Sciatic nerve (tissue), 2 donors: ENCODE measurements at regions not wholly inside any gene's neighbourhood (a gene's known extent, or its start where the extent isn't known, plus 50 kb on each side); places are given as distances from the start of the nearest gene placed in this dataset.

Experiments
- ATAC-seq: fragments of 200-7000 bp; cut with Tn5 transposase; one replicate; pipeline ENCODE4 v1.9.1; 2020; ENCODE audit warnings: mild to moderate bottlenecking, moderate library complexity
- DNase-seq: peaks from one replicate; pipeline ENCODE4 v3.0.0-alpha.2; 2020; ENCODE audit warnings: low spot score
- intact Hi-C: fragments of 100-400 bp; cut with DNase I; formaldehyde crosslinking; loops from one replicate; pipeline ENCODE4 v1.14.2; 2022
- donor health status: DM: no; HTN: no; CAD: no.
- donor health status: DM: no; HTN: no; CAD: no.

- intact Hi-C loops: no loop called here
- ATAC-seq (no peak), DNase-seq (no peak)
Observed at GRCh38 chr7:68424658-68425297, 1173.5 kb upstream of the AUTS2 start.

DNA sequence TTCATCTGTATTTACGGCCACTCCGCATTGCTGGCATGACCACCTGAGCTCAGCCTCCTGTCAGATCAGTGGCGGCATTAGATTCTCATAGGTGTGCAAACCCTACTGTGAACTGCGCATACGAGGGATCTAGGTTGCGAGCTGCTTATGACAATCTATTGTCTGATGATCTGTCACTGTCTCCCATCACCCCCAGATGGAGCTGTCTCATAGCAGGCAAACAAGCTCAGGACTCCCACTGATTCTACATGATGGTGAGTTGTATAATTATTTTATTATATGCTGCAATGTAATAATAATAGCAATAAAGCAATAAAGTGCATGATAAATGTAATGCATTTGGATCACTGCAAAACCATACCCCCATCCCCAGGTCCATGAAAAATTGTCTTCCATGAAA, 1172.9 kb upstream of the AUTS2 start:
- intact Hi-C loops: no loop called here
- DNase-seq (no peak), ATAC-seq (no peak)

DNA sequence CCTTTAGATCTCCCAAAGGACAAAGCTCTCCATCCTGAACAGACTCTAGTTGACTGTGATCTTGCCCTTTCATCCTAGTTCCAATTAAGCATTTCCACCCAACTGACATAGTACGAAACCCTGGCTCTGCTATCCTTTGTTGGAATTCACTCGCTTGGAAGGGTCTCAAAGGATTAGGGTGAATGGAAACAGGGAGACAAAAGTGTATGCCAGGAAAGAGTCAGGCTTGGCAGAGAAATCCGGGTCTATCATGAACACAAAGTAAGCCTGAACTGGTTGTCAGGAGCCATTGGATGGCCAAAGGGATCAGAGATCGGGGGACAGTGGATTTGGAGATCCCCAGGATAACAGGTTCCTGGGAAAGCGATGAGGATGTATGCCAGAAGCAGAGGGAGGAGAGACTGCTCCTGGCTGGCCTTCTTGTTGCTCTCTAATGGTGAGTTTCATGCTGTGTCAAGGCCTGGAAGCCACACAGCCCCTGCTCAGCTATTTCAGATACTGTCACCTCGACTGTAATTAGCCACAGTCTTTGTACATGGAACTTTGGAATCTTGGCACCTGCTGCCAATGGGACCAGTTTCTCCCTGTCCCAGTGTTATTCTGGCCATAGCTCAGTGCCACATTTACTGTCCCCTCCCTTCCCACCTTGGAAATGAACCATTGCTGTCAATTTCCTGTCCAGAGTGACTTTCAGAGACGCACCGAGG, 1168.7 kb upstream of the AUTS2 start:
- no peak for ATAC-seq
- intact Hi-C loops: no loop called here
- no peak for DNase-seq

GRCh38 chr7:68432585-68432984, 1165.7 kb upstream of the AUTS2 start:
- no peak for ATAC-seq
- no peak for DNase-seq
- intact Hi-C loops: no loop called here

- no peak for DNase-seq
- no peak for ATAC-seq
- intact Hi-C loops: no loop called here
Observed at GRCh38 chr7:68433462-68434070, 1164.7 kb upstream of the AUTS2 start.

DNA sequence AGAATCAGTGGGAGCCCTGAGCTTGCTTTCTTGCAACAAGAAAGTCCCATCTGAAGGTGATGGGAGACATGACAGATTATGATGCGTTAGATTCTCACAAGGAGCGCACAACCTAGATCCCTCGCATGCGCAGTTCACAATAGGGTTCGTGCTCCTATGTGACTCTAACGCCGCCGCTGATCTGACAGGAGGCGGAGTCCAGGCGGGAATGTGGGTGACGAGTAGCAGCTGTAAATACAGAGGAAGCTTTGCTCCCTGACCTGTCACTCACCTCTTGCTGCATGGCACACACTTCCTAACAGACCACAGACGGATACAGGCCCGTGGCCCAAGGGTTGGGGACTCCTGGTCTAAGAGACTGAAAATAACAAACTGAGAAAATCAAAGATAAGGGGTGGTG, 1163.4 kb upstream of the AUTS2 start:
- intact Hi-C loops: no loop called here
- DNase-seq: no peak
- ATAC-seq: no peak

DNA sequence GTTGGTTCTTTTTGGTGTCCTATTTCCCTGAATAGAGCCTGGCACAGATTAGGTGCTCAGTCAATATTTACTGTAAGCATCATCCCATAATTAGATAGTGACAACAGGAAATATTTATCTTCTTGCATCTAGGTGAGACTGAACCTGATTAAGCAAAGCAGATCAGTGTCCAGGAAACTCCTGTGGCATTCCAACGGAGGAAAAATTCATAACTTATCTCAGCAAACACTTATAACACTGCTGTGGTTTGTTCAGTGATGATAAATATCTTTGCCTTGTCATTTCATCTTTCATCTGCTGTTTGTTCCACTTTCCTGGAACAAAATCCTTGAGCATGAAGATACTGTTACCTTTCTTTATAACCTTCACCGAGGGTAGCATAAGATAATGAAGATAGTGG, 1160.3 kb upstream of the AUTS2 start:
- intact Hi-C loops: no loop called here
- ATAC-seq (no peak), DNase-seq (no peak)

DNA sequence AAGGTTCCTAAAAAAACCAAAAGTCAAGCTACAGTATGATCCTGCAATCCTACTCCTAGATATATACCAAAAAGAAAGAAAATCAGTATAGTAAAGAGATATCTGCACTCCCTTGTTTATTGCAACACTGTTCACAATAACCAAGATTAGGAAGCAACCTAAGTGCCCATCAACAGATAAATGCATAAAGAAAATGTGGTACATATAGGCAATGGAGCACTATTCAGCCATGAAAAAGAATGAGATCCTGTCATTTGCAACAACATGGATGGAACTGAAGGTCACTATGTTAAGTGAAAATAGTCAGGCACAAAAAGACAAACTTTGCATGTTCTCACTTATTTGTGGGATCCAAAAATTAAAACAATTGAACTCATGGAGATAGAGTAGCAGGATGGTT, 1159.5 kb upstream of the AUTS2 start:
- no peak for ATAC-seq
- DNase-seq: no peak
- intact Hi-C loops: no loop called here

- no peak for ATAC-seq
- no peak for DNase-seq
- intact Hi-C loops: no loop called here
Observed at GRCh38 chr7:68439897-68440296, 1158.4 kb upstream of the AUTS2 start.

DNA sequence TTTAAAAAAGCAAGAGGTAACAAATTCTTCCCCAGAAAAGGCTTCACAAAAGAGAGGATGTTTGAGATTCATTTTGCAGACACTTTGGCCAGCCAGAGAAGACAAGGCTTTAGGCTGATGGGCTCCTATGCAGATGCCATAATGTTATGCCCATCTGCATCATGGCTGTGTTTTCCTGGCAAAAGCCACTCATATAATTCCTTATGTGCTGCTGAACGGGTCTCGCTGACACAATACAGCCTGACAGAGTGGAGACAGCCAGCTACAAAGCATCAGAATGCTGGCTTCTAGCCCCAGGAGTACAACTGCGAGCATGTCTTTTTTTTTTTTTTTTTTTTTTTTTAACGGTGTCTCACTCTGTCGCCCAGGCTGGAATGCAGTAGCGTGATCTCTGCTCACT, 1157.4 kb upstream of the AUTS2 start:
- intact Hi-C loops: no loop called here
- DNase-seq (no peak), ATAC-seq (no peak)

DNA sequence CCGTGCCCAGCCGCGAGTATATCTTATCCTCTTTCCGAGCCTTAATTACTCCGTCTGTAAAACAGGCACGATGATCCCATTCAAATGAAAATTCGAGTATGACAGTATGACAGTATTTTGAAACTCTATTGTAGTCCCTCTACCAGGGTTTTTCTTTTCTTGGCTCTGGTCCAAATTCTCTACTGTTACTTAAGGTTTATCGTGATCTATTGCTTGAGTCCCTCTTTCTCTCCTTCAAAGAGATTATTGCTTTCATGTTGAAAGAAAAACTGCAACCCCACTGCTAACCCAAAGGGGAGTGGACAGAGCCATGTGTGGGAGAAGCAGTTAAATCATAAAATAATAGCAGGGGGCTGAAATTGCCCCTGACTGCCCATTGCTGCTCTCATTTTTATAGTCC, 1156.6 kb upstream of the AUTS2 start:
- DNase-seq (no peak), ATAC-seq (no peak)
- intact Hi-C loops: no loop called here

DNA sequence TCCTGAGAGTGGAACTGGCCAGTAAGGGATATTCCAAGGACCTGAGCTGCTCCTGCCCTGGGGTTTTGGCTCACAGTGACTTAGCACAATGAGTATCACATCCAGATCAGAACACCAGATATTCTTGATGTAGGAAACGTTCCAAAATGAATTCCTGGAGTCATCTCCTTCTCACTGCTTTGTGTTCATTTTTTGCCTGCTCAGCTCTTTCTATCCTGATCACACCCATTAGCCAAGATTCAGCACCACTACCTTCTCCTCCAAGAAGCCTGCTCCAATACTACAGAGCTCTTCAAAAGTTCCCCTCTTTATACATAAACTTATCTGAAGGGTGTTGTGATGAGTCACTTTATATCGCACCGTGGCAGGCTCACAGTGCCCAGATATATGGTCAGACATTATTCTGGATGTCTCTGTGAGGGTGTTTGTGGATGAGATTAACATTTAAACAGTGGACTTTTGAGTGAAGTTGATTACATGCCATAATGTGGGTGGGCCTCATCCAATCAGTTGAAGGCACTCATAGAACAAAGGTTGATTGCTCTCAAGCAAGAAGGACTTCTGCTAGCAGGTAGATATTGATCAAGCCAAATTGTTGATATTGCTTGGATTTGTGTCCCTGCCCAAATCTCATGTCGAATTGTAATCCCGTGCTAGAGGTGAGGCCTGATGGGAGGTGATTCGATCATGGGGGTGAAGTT, 1155.2 kb upstream of the AUTS2 start:
- intact Hi-C loops: no loop called here
- ATAC-seq (no peak), DNase-seq (no peak)

GRCh38 chr7:68444042-68444441, 1154.2 kb upstream of the AUTS2 start:
- DNase-seq (no peak), ATAC-seq (no peak)
- intact Hi-C loops: no loop called here

DNA sequence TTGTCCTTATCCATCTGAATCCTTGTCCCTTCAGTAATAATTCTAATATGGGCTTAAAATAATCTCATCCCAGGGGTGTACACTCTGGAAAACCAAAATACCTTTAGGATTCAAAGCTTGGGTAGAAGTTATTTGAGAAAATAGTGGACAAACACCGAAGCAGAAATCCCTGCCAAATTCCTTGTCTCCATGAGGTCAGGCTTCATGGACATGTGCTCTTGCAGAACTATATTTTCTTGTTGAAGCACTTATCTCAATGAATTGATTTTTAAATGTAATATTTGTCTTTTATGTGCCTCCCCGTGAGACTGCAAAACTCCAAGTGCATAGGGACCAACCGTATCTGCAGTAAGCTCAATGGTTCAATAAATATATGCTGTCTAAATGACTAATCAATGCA, 1153.3 kb upstream of the AUTS2 start:
- intact Hi-C loops: no loop called here
- no peak for ATAC-seq
- no peak for DNase-seq

- ATAC-seq (no peak), DNase-seq (no peak)
- intact Hi-C loops: no loop called here
Observed at GRCh38 chr7:68446183-68446582, 1152.1 kb upstream of the AUTS2 start.

DNA sequence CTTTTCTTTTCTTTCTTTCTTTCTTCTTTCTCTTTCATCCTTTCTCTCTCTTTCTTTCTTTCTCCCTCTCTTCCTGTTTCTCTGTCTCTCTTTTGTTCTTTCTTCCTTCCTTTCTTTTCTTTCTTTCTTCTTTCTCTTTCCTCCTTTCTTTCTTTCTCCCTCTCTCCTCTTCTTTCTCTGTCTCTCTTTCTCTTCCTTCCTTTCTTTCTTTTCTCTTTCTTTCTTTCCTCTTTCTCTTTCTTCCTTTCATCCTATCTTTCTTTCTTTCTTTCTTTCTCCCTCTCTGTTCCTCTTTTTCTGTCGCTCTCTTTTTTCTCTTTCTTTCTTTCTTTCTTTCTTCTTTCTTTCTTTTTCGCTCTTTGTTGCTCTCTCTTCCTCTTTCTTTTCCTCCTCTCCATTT, 1149.2 kb upstream of the AUTS2 start:
- ATAC-seq (no peak), DNase-seq (no peak)
- intact Hi-C loops: no loop called here

GRCh38 chr7:68449816-68450215, 1148.5 kb upstream of the AUTS2 start:
- DNase-seq (no peak), ATAC-seq (no peak)
- intact Hi-C loops: no loop called here

DNA sequence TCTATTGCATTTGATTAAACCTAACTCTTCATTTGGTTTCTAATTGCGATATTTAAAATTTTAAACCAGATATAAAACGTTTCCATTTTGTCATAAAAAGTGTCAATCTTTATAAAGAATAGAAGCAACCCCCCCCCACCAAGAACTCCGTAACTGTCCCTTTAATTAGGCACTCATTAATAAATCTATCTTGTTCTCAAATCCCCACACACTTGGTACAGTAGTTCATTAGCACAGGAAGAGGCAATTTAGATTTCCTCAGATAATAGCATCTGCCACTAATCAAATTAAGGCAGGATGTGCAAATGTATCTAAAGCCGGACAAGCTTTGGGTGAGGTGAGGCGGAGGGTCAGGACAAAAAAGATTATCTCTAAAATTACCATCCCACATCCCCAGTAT, 1143.3 kb upstream of the AUTS2 start:
- ATAC-seq: no peak
- no peak for DNase-seq
- intact Hi-C loops: no loop called here

DNA sequence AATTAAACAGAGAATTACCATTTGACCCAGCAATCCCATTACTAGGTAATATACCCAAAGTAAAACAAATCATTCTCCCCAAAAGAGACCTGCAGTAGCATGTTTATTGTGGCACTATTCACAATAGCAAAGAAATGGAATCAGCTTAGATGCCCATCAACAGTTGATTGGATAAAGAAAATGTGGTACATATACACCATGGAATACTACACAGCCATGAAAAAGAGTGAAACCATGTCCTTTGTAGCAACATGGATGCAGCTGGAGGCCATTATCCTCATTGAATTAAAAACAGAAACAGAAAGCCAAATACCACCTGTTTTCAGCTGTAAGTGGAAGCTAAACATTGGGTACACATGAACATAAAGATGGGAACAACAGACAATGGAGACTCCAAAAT, 1141.8 kb upstream of the AUTS2 start:
- intact Hi-C loops: no loop called here
- DNase-seq (no peak), ATAC-seq (no peak)

GRCh38 chr7:68457481-68457880, 1140.8 kb upstream of the AUTS2 start:
- DNase-seq (no peak), ATAC-seq (no peak)
- intact Hi-C loops: no loop called here
